ENCODE measurements at regions not wholly inside any gene's neighbourhood (a gene's known extent, or its start where the extent isn't known, plus 50 kb on each side); places are given as distances from the start of the nearest gene placed in this dataset.

- Histone ChIP-seq H3K36me3 (no peaks in the 10 kb centered on the region), H3K27ac (no peak overlapping the region), H3K9me3 (no peaks in the 10 kb centered on the region), H3K4me1 (no peaks in the 10 kb centered on the region), H3K4me3 (no peak overlapping the region), H3K27me3 (no peaks in the 10 kb centered on the region)
- no peak for DNase-seq (ENCODE audit: low spot score)
- TF ChIP-seq, protein P1, sequence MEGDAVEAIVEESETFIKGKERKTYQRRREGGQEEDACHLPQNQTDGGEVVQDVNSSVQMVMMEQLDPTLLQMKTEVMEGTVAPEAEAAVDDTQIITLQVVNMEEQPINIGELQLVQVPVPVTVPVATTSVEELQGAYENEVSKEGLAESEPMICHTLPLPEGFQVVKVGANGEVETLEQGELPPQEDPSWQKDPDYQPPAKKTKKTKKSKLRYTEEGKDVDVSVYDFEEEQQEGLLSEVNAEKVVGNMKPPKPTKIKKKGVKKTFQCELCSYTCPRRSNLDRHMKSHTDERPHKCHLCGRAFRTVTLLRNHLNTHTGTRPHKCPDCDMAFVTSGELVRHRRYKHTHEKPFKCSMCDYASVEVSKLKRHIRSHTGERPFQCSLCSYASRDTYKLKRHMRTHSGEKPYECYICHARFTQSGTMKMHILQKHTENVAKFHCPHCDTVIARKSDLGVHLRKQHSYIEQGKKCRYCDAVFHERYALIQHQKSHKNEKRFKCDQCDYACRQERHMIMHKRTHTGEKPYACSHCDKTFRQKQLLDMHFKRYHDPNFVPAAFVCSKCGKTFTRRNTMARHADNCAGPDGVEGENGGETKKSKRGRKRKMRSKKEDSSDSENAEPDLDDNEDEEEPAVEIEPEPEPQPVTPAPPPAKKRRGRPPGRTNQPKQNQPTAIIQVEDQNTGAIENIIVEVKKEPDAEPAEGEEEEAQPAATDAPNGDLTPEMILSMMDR (IDR thresholded peaks at IDR 0.05): no peak
These were observed 182.1 kb upstream of the DAB1 start for GRCh38 chr1:57605933-57606332.

- H3K4me1 ChIP-seq: peaks cover 0 to 8% of the 10 kb centered on the region in 2 donors
- TF ChIP-seq, protein P1 (IDR thresholded peaks at IDR 0.05): no peak
- H3K27me3 ChIP-seq: no peaks in the 10 kb centered on the region
- no peak for DNase-seq (ENCODE audit: low spot score)
- H3K9me3 ChIP-seq: no peaks in the 10 kb centered on the region
- H3K36me3 ChIP-seq: no peaks in the 10 kb centered on the region
- H3K4me3 ChIP-seq: no peak overlapping the region
- H3K27ac ChIP-seq: no peak overlapping the region
These were observed 179.8 kb upstream of the DAB1 start for GRCh38 chr1:57603696-57604095.

DNA sequence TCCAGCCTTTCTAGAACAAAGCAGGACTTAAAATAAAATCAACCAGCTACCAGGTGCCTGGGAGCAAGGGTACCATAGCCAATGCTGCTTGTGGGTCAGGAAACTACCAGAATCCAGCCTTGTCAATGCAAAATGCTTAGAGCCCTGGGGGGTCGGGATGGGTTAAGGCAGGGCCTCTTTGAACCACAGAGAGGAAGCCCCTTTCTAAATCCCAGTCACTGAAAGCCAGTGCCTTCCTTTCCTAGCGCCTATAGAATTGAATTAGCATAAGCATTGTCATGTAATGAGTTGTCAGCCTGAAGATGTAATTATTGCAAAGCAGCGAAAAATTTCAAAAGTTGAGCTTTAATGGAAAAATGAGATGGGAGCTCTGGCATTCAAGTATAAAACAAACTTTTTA is 176.6 kb upstream of the DAB1 start:
- TF ChIP-seq, protein P1 (IDR thresholded peaks at IDR 0.05): no peak
- Histone ChIP-seq H3K27ac (no peak overlapping the region), H3K4me1 (peaks cover 0 to 8% of the 10 kb centered on the region in 2 donors), H3K36me3 (no peaks in the 10 kb centered on the region), H3K4me3 (no peak overlapping the region), H3K27me3 (no peaks in the 10 kb centered on the region), H3K9me3 (no peaks in the 10 kb centered on the region)
- DNase-seq (ENCODE audit: low spot score): no peak

GRCh38 chr1:57599236-57599994 is 175.6 kb upstream of the DAB1 start:
- H3K27ac ChIP-seq: no peak overlapping the region
- H3K4me1 ChIP-seq: peaks cover 0 to 8% of the 10 kb centered on the region in 2 donors
- H3K9me3 ChIP-seq: no peaks in the 10 kb centered on the region
- H3K36me3 ChIP-seq: no peaks in the 10 kb centered on the region
- TF ChIP-seq, protein P1 (IDR thresholded peaks at IDR 0.05): no peak
- no peak for DNase-seq (ENCODE audit: low spot score)
- no peaks in the 10 kb centered on the region for H3K27me3 ChIP-seq
- no peak overlapping the region for H3K4me3 ChIP-seq

- Histone ChIP-seq H3K4me1 (peaks cover 0 to 8% of the 10 kb centered on the region in 2 donors), H3K36me3 (no peaks in the 10 kb centered on the region), H3K9me3 (no peaks in the 10 kb centered on the region), H3K4me3 (no peak overlapping the region), H3K27me3 (no peaks in the 10 kb centered on the region), H3K27ac (no peak overlapping the region)
- DNase-seq (ENCODE audit: low spot score): no peak
- TF ChIP-seq, protein P1 (IDR thresholded peaks at IDR 0.05): no peak
These were observed 173.2 kb upstream of the DAB1 start for GRCh38 chr1:57597036-57597435.

- H3K9me3 ChIP-seq: no peaks in the 10 kb centered on the region
- no peak overlapping the region for H3K27ac ChIP-seq
- TF ChIP-seq, protein P1 (IDR thresholded peaks at IDR 0.05): no peak
- no peaks in the 10 kb centered on the region for H3K27me3 ChIP-seq
- no peaks in the 10 kb centered on the region for H3K36me3 ChIP-seq
- peaks cover 0 to 1% of the 10 kb centered on the region in 2 donors for H3K4me1 ChIP-seq
- no peak overlapping the region for H3K4me3 ChIP-seq
- no peak for DNase-seq (ENCODE audit: low spot score)
These were observed 170.1 kb upstream of the DAB1 start for GRCh38 chr1:57594002-57594401.

Measured in right atrium auricular region (tissue), 2 donors.